Activated CD4-positive, CD25-positive, alpha-beta regulatory T cell treated with anti-CD3 and anti-CD28 coated beads, Interleukin-2, amount 50 U/mL, for 16 hours (primary cell): ENCODE measurements at regions not wholly inside any gene's neighbourhood (a gene's known extent, or its start where the extent isn't known, plus 50 kb on each side); places are given as distances from the start of the nearest gene placed in this dataset.

Experiments used
- DNase-seq: peaks from one replicate; pipeline ENCODE4 v3.0.0-alpha.2; 2020; ENCODE audit warnings: low read depth, low spot score

DNA sequence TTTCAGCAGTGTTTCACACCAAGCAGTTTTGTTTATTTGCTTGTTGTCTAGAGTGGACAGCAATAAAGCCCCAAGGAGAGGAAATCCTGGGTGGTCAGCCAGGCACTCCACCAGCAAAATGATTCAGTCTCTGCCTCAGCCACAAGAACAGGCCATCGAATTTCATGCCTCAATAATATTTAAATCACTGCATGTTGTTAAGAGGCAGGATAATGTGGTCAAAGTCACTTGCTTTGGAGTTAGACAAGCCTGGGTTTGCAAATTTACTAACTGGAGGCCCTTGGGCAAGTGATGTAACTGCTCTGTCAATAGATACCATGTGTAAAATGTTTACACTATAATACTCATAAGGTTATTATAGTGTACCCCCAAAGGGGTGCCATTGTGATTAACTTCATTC is 349.6 kb downstream of the LMO4 start:
- DNase-seq = no peak

DNA sequence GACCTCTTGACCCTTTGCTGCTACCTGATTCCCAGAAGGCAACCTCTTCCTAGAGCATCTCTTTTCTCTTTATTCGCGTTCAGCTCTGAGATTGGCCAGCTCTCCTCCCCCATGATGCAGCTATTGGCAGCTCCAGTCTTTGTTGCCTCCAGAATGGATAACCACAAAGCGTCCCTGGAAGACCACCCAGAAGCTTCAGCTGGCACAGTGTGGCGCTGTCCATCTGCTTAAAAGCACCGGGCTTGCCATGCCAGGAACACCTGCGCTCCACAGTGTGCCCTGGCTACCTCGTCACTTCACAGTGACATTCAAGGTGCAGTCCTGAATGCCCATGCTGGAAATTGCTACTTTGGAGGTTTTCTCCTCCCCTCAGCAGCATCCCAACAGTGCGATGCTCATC is 353.9 kb downstream of the LMO4 start:
- no peak for DNase-seq

GRCh38 chr1:87683196-87683956 is 354.7 kb downstream of the LMO4 start:
- no peak for DNase-seq

DNA sequence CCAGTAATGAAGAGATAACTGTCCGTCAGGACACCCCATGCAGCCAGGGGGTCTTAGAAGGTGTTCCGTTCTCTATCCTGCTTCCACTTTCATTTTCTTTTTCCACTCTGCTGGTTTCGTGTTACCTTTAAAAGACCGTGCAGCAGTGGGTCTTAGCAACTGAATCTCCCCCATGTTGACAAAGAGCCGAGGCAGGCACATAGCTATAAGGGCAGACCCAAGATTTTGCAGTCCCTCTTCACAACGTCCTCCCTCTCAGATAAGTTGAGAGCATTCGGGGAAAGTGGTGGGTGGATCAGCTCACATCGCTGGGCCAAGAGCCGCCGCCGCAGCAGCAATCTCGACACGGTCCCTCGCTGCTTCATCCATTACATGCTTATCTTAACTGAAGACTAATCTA is 355.5 kb downstream of the LMO4 start:
- no peak for DNase-seq

DNA sequence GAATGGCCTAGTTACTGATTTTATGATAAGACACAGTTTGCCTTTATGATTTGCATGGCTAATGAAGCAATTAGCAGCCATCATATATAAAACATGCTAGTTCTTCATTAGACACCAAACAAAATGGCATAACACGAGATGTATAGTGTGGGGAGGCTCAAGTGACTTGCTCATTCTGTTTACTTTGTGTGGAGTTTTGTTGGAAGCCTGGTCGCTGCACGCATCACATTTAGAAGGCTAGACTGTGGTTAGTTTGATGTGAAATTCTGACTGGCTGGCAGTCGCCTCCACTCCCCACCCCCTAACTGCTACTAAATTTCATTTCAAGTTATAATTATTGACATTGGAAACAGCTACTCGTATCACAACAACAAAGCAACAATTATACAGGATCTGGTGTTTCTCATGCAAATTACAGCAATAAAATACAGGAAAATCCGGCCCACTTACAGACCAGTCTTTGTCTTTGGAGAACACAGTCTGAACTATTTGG is 356.1 kb downstream of the LMO4 start:
- DNase-seq = no peak

DNA sequence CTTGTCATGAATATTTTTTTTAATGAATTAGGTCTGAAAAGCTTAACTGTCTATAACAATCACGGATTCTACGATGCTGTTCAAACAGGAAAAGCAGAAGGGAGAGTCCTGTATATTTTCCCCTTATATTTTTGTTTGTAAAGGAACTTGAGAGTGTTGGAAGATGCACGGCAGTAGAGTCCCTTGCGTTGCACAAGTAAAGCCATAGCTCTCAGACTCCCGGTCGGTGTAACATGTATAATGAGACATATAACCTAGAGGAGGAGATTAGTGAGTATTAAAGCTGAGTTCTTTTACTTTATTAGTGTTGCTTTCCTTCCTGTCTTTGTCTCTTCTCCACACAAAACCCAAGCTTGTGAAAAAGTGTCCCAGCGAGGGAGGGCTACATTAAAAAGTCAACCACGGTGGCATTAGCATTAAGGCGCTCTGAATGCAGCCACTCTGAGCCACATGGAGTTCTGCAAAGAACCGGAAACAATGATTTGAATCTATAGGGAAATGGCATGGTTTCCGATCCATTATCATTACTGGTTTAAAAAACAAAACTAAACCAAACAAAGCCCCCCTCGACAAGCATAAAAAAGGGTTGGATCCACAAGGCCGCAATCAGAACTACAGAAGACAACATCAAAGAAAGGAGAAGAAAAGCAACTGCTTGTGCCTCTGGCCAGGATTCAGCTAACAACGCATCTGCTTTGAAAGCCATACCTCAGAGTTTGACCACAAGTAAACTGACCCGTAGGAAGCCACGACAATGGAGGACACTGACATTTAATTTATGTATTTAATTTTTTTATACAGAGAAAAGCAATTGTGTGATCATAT is 356.8 kb downstream of the LMO4 start:
- DNase-seq = no peak

- DNase-seq = no peak
Measured at GRCh38 chr1:87686136-87686495, 357.4 kb downstream of the LMO4 start.

- DNase-seq = no peak
Measured at GRCh38 chr1:87686671-87687070, 358.0 kb downstream of the LMO4 start.

DNA sequence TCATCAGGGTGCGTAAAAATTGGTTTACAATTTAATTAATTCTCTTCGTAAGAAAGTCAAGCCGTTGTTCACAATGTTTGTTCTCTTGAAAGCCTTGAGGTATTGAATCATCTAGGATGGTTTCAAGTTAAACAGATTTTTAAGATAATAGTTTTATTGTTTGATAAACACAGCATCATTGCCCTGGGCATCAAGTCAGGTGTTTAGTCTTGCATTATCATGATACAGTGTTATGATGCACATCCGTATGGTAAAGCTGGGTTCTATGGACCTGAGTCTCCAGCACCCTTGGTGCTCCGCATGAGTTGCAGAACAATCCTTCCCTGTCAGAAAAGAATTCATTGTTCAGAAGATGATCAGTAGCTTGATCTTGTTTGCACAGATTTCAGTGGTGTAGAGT is 359.5 kb downstream of the LMO4 start:
- DNase-seq = no peak

DNA sequence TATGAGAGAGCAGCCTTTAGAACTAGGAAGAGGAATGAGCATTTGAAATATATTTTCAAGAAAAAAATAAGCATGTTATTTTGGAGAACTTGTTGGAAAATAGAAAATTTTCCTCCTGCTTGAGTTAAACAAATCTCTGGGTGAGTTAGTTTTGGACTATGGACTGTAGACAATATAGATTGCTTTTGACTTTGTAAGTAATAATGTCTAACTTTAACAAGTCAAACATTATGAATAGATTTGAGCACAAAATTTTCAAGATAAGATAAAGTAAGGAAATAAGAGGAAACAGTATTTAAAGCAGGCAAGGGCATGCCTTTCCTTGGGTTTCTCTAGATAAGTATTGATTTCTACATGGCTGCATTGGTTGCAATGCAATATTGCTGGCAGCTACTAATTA is 360.8 kb downstream of the LMO4 start:
- no peak for DNase-seq

DNA sequence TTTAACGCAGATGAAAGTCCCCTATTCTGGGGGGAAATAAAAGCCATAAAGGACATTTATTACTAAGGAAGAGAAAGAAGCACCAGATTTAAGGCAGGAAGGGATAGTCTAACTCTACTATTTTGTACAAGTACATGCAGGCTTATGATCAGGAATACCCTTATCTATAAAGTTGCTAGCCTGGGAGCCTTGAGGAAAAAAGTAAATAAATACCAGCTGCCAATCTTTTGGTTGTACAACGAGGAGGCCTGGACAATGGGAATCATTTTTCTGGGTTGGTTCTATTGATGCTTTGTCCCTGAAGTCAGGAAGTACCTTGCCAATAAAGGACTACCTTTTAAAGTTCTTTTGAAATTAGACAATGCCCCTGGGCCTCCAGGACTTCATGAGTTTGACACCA is 367.8 kb downstream of the LMO4 start:
- DNase-seq = no peak

GRCh38 chr1:87702455-87702854 is 373.8 kb downstream of the LMO4 start:
- no peak for DNase-seq

DNA sequence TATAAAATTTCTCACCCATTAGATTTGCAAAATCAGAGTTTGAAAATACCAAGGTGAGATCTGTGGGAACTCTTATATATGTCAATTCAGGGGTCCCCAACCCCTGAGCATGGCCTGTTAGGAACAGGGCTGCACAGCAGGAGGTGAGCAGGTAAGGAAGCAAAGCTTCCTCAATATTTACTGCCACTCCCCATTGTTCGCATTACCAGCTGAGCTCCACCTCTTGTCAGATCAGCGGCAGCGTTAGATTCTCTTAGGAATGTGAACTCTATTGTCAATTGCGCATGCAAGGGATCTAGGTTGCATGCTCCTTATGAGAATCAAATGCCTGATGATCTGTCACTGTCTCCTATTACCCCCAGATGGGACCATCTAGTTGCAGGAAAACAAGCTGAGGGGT is 376.6 kb downstream of the LMO4 start:
- DNase-seq = no peak

DNA sequence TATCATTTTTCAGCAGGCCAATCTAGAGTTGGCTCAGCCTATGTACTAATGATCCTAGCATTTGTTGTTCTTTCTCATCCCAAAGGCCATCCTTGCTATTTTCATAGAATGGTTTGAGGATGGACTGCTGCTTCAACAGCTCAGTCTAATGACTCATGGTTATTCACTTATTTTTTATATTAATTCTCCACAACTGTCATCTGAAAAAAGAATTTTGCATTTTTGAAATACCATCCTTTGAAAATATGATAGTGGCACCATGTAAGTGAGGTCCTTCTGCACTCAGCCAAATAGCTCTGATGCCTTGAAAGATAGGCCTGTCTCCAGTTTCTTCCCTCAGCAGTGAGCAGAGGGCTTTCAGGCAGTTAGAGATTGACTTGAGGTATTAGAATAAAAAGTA is 377.5 kb downstream of the LMO4 start:
- no peak for DNase-seq

GRCh38 chr1:87706779-87707228 is 378.1 kb downstream of the LMO4 start:
- no peak for DNase-seq

DNA sequence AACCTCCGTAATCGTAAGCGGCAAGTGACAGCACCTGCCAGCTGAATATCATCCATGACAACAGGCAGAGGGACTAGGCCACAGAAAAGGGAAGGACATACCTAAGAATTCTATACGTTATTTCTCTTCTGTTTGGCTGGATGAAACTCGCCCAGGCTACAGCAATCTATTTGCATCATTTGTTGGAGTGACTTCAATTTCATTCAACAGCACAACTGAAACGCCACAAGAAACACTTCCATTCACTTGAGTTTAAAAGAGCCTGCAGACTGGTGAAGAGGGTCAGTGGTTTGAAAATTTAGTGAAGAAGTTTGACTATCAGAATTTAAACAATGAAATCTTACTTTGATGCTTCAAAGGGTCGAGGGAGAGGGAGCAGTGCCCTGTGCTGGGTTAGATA is 378.7 kb downstream of the LMO4 start:
- DNase-seq = no peak

GRCh38 chr1:87712261-87713010 is 383.8 kb downstream of the LMO4 start:
- DNase-seq = no peak

DNA sequence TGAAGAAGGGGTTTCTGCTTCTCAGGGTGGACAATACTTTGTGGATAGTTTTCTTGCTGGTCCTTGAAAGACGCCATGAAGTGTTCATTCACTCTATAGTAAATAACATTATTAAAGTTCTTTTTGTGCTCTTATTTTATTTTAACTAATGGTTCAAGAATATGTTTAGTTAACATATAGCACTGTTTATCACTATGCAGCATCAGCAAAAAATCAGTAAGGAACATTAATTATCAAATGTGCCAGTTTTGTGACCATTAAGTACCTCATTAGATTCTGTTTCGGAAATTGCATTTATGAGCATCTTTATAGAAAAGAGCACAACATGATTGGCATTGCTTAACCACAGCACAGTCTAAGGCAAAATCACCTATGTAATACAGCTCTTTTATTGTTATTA is 385.6 kb downstream of the LMO4 start:
- DNase-seq = no peak

DNA sequence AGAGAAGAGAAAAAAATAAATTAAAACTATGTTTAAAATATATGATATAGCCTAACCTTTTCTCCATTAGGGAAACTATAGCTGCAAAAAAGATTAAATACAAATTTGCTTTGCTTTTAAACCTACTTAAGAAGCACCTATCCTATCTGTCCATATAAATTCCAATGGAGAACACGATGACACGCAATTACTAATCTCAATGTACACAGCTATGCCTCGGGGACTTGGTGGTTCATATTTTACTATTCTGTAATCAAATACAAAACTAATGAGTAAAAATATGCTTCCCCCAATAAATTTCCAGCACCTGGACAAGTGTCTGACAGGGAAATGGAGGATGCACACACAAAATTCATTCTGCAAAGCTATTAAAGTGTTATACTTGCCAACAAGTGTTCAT is 386.4 kb downstream of the LMO4 start:
- no peak for DNase-seq

- no peak for DNase-seq
Measured at GRCh38 chr1:87715471-87715870, 386.8 kb downstream of the LMO4 start.

DNA sequence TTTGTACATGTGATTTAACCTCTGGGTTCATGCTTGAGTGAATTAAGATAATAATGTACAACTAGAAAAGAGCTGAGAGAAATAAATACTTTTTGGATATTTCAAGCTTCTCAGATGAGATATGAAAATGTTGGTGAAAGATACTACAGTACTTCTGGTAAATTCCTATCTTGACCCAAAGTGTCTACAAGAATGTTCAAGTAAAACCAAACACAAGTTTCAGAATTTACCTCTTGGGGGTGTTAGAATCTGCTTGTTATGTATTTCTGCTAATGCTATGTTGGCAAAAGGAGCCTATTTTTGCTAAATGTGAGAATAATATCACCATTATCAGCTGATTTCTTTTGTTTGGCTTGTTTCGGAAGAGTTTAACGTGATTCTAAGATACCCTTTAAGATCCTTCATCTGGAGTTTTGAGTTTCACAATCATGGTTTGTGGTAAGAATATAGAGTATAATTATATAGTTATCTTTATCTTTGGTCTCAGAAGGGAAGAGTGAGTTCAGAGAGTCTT is 388.5 kb downstream of the LMO4 start:
- no peak for DNase-seq
